GM23338 (cell line): ENCODE measurements at regions not wholly inside any gene's neighbourhood (a gene's known extent, or its start where the extent isn't known, plus 50 kb on each side); places are given as distances from the start of the nearest gene placed in this dataset.

ENCODE experiments used
- ATAC-seq: fragments of 200-7000 bp; cut with Tn5 transposase; 3 replicates; pipeline ENCODE4 v1.9.1; 2020
- DNase-seq: peaks from one replicate; pipeline ENCODE4 v3.0.0-alpha.2; 2015; ENCODE audit warnings: low spot score
- H2AFZ ChIP-seq: fragments of 200-600 bp; sonication (generic); 2 replicates; pipeline ENCODE4 v1.8.0; 2016; ENCODE audit warnings: antibody characterized with exemption, mild to moderate bottlenecking, moderate library complexity
- H3F3A ChIP-seq: fragments of 200-600 bp; sonication (generic); replicated peaks from 2 replicates; pipeline ENCODE4 v1.8.0; 2017; ENCODE audit warnings: antibody characterized with exemption, mixed run types, low read depth
- H3K27ac ChIP-seq: fragments of 200-600 bp; sonication (generic); 2 replicates; pipeline ENCODE4 v1.6.1; 2016; ENCODE audit warnings: low read depth
- H3K27me3 ChIP-seq: fragments of 200-600 bp; sonication (generic); 2 replicates; pipeline ENCODE4 v1.8.0; 2016; ENCODE audit warnings: mild to moderate bottlenecking, mixed run types, moderate library complexity; ENCODE audit not compliant: insufficient read depth
- H3K36me3 ChIP-seq: fragments of 200-600 bp; sonication (generic); 2 replicates; pipeline ENCODE4 v1.8.0; 2016; ENCODE audit warnings: mild to moderate bottlenecking; ENCODE audit not compliant: insufficient read depth
- H3K4me1 ChIP-seq: fragments of 200-600 bp; sonication (generic); 2 replicates; pipeline ENCODE4 v1.8.0; 2016; ENCODE audit warnings: mild to moderate bottlenecking, moderate library complexity; ENCODE audit not compliant: insufficient read depth
- H3K4me2 ChIP-seq: fragments of 200-600 bp; sonication (generic); 2 replicates; pipeline ENCODE4 v1.7.1; 2017; ENCODE audit warnings: mixed run types
- H3K4me3 ChIP-seq: fragments of 200-600 bp; sonication (generic); 2 replicates; pipeline ENCODE4 v1.6.1; 2016; ENCODE audit warnings: mixed run types
- H3K79me2 ChIP-seq: fragments of 200-600 bp; sonication (generic); replicated peaks from 2 replicates; pipeline ENCODE4 v1.8.0; 2017; ENCODE audit warnings: mild to moderate bottlenecking; ENCODE audit not compliant: insufficient read depth
- H3K9me2 ChIP-seq: fragments of 200-600 bp; sonication (generic); 2 replicates; pipeline ENCODE4 v1.8.0; 2017; ENCODE audit not compliant: insufficient read depth
- H4K20me1 ChIP-seq: fragments of 200-600 bp; sonication (generic); replicated peaks from 2 replicates; pipeline ENCODE4 v1.8.0; 2017; ENCODE audit warnings: mild to moderate bottlenecking; ENCODE audit not compliant: insufficient read depth
- H3K27ac Mint-ChIP-seq: 2 replicates; pipeline ENCODE4 v1.8.0; 2020; ENCODE audit warnings: inconsistent platforms, mild to moderate bottlenecking, moderate library complexity, mixed read lengths
- H3K27me3 Mint-ChIP-seq: 3 replicates; pipeline ENCODE4 v1.8.0; 2022; ENCODE audit warnings: low read depth, mild to moderate bottlenecking, moderate library complexity, mixed read lengths, inconsistent platforms; ENCODE audit not compliant: insufficient read depth, poor library complexity
- H3K36me3 Mint-ChIP-seq: 3 replicates; pipeline ENCODE4 v1.8.0; 2021; ENCODE audit warnings: low read depth, mild to moderate bottlenecking, inconsistent platforms, moderate library complexity, mixed read lengths
- H3K4me1 Mint-ChIP-seq: 3 replicates; pipeline ENCODE4 v1.8.0; 2020; ENCODE audit warnings: mild to moderate bottlenecking, inconsistent platforms, mixed read lengths
- H3K4me3 Mint-ChIP-seq: 3 replicates; pipeline ENCODE4 v1.8.0; 2021; ENCODE audit warnings: moderate library complexity, mild to moderate bottlenecking, inconsistent platforms, mixed read lengths
- H3K9me3 Mint-ChIP-seq: 3 replicates; pipeline ENCODE4 v1.8.0; 2020; ENCODE audit warnings: moderate library complexity, mild to moderate bottlenecking, inconsistent platforms, mixed read lengths
- ETS1 ChIP-seq: IDR thresholded peaks from 2 replicates; pipeline ENCODE4 v1.6.1; 2016; ENCODE audit warnings: antibody characterized with exemption
- EZH2 ChIP-seq: fragments of 200-600 bp; sonication (generic); IDR thresholded peaks from one replicate; pipeline ENCODE4 v1.8.0; 2017; ENCODE audit warnings: antibody characterized with exemption, mild to moderate bottlenecking, low read depth; ENCODE audit not compliant: unreplicated experiment
- NANOG ChIP-seq: IDR thresholded peaks from 2 replicates; pipeline ENCODE4 v1.6.1; 2016; ENCODE audit warnings: antibody characterized with exemption, borderline replicate concordance
- POLR2AphosphoS5 ChIP-seq: IDR thresholded peaks from 2 replicates; pipeline ENCODE4 v1.6.1; 2016; ENCODE audit warnings: antibody characterized with exemption, low read depth
- STAT1 ChIP-seq: IDR thresholded peaks from one replicate; pipeline ENCODE4 v1.6.1; 2016; ENCODE audit warnings: antibody characterized with exemption; ENCODE audit not compliant: unreplicated experiment
- ZNF114 ChIP-seq: fragments of 250-450 bp; sonication (Bioruptor Pico); IDR thresholded peaks from 2 replicates; pipeline ENCODE4 v1.5.0; 2020; ENCODE audit warnings: mild to moderate bottlenecking, moderate library complexity
- ZNF462 ChIP-seq: fragments of 250-450 bp; sonication (Bioruptor Pico); IDR thresholded peaks from 2 replicates; pipeline ENCODE4 v1.5.0; 2020; ENCODE audit warnings: mild to moderate bottlenecking, moderate library complexity

- TF ChIP-seq ZNF462 (CRISPR knock-in tag) (no peak), ZNF114 (CRISPR knock-in tag) (no peak)
Measured at GRCh38 chr10:23505797-23506465, 67.1 kb downstream of the OTUD1 start (continued).

GRCh38 chr10:23512355-23513058 is 73.6 kb downstream of the OTUD1 start:
- Histone ChIP-seq H3K27ac (no peak overlapping the region), H3K4me3 (no peak overlapping the region), H3F3A (no peaks in the 10 kb centered on the region), H3K79me2 (no peaks in the 10 kb centered on the region), H2AFZ (no peak overlapping the region), H3K4me2 (no peak overlapping the region), H3K4me1 (no peaks in the 10 kb centered on the region), H3K27me3 (no peaks in the 10 kb centered on the region), H3K36me3 (0 out of 2 replicates have a peak, but pooled peaks cover 5% of the 10 kb centered on the region), H3K9me2 (no peaks in the 10 kb centered on the region), H4K20me1 (no peaks in the 10 kb centered on the region)
- ATAC-seq = no peak
- H3K36me3 Mint-ChIP-seq = peaks cover 27% of the 10 kb centered on the region
- H3K4me3 Mint-ChIP-seq = no peak overlapping the region
- no peaks in the 10 kb centered on the region for H3K27me3 Mint-ChIP-seq
- H3K27ac Mint-ChIP-seq = no peak overlapping the region
- DNase-seq = no peak
- peaks cover 50% of the 10 kb centered on the region for H3K9me3 Mint-ChIP-seq
- peaks cover 3% of the 10 kb centered on the region; the same call in 1 of the 3 replicates for H3K4me1 Mint-ChIP-seq
- no peak for TF ChIP-seq STAT1
- no peak for TF ChIP-seq EZH2
- no peak for TF ChIP-seq NANOG
- TF ChIP-seq POLR2AphosphoS5 = no peak
- no peak for TF ChIP-seq ZNF462 (CRISPR knock-in tag)
- no peak for TF ChIP-seq ETS1
